OCI-LY3 (cell line): ENCODE measurements at regions not wholly inside any gene's neighbourhood (a gene's known extent, or its start where the extent isn't known, plus 50 kb on each side); places are given as distances from the start of the nearest gene placed in this dataset.

Experiments used
- H2AFZ ChIP-seq: fragments of 200-600, 300-600 bp; shearing (Covaris generic); 2 replicates; pipeline ENCODE4 v1.6.0; 2014; ENCODE audit warnings: antibody characterized with exemption, low read depth, low read length
- H3K27ac ChIP-seq: fragments of 200-600, 300-600 bp; sonication (generic); 2 replicates; pipeline ENCODE4 v1.5.1; 2014; ENCODE audit warnings: mild to moderate bottlenecking, low read length, moderate library complexity, mixed read lengths
- H3K27me3 ChIP-seq: fragments of 200-600, 300-600 bp; sonication (generic); 2 replicates; pipeline ENCODE4 v1.6.1; 2014; ENCODE audit warnings: low read depth, low read length, mixed read lengths
- H3K36me3 ChIP-seq: fragments of 200-600, 300-600 bp; sonication (generic); replicated peaks from 2 replicates; pipeline ENCODE3; 2014; ENCODE audit warnings: low read depth, low read length, mixed read lengths
- H3K4me1 ChIP-seq: fragments of 300-600, 200-600 bp; sonication (generic); 2 replicates; pipeline ENCODE4 v1.6.1; 2014; ENCODE audit warnings: low read length, mixed read lengths
- H3K4me2 ChIP-seq: fragments of 200-600, 300-600 bp; sonication (generic); 2 replicates; pipeline ENCODE4 v1.6.1; 2014; ENCODE audit warnings: low read length, mixed read lengths
- H3K4me3 ChIP-seq: fragments of 300-600, 200-600 bp; sonication (generic); 2 replicates; pipeline ENCODE4 v1.5.1; 2014; ENCODE audit warnings: antibody characterized with exemption, mild to moderate bottlenecking, low read length, moderate library complexity
- H3K79me2 ChIP-seq: fragments of 300-600, 200-600 bp; shearing (Covaris generic); 2 replicates; pipeline ENCODE4 v1.6.1; 2014; ENCODE audit warnings: mild to moderate bottlenecking, low read length, mixed read lengths
- H3K9ac ChIP-seq: fragments of 300-600, 200-600 bp; shearing (Covaris generic); 2 replicates; pipeline ENCODE4 v1.6.0; 2014; ENCODE audit warnings: mild to moderate bottlenecking, low read length, moderate library complexity
- H3K9me3 ChIP-seq: fragments of 200-600, 300-600 bp; shearing (Covaris generic); 2 replicates; pipeline ENCODE4 v1.6.1; 2014; ENCODE audit warnings: low read length, mixed read lengths; ENCODE audit not compliant: insufficient read depth
- H4K20me1 ChIP-seq: fragments of 200-600, 300-600 bp; sonication (generic); 2 replicates; pipeline ENCODE4 v1.6.1; 2016; ENCODE audit warnings: low read length, mixed read lengths; ENCODE audit not compliant: insufficient read depth
- CTCF ChIP-seq: fragments of 200-600, 300-600 bp; sonication (generic); IDR thresholded peaks from 2 replicates; pipeline ENCODE4 v1.5.1; 2014; ENCODE audit warnings: antibody characterized with exemption, low read length, low read depth
- EZH2phosphoT487 ChIP-seq: fragments of 200-600 bp; shearing (Covaris generic); IDR thresholded peaks from 2 replicates; pipeline ENCODE4 v1.6.1; 2018; ENCODE audit warnings: antibody characterized with exemption, mixed run types, low read depth

- Histone ChIP-seq H2AFZ (no peak overlapping the region), H3K4me2 (no peak overlapping the region), H3K9me3 (no peaks in the 10 kb centered on the region), H3K79me2 (no peaks in the 10 kb centered on the region), H3K27ac (no peak overlapping the region), H4K20me1 (no peaks in the 10 kb centered on the region), H3K4me3 (no peak overlapping the region), H3K9ac (no peak overlapping the region), H3K27me3 (no peaks in the 10 kb centered on the region), H3K36me3 (no peaks in the 10 kb centered on the region), H3K4me1 (no peaks in the 10 kb centered on the region)
- no peak for TF ChIP-seq CTCF
- no peak for TF ChIP-seq EZH2phosphoT487
Observed at GRCh38 chr22:47690586-47690985, 928.1 kb downstream of the TBC1D22A start.

- no peak overlapping the region for H3K27ac ChIP-seq
- H3K4me2 ChIP-seq, result no peak overlapping the region
- no peaks in the 10 kb centered on the region for H3K27me3 ChIP-seq
- no peaks in the 10 kb centered on the region for H3K4me1 ChIP-seq
- TF ChIP-seq EZH2phosphoT487 (no peak), CTCF (no peak)
- no peak overlapping the region for H2AFZ ChIP-seq
- H4K20me1 ChIP-seq, result no peaks in the 10 kb centered on the region
- no peak overlapping the region for H3K4me3 ChIP-seq
- H3K9ac ChIP-seq, result no peak overlapping the region
- no peaks in the 10 kb centered on the region for H3K9me3 ChIP-seq
- H3K79me2 ChIP-seq, result no peaks in the 10 kb centered on the region
- no peaks in the 10 kb centered on the region for H3K36me3 ChIP-seq
Observed at GRCh38 chr22:47690166-47690565, 927.7 kb downstream of the TBC1D22A start.

GRCh38 chr22:47687776-47688175 is 925.3 kb downstream of the TBC1D22A start:
- Histone ChIP-seq H3K27ac (no peak overlapping the region), H3K9me3 (no peaks in the 10 kb centered on the region), H3K4me3 (no peak overlapping the region), H3K36me3 (no peaks in the 10 kb centered on the region), H4K20me1 (no peaks in the 10 kb centered on the region), H3K9ac (no peak overlapping the region), H3K4me2 (no peak overlapping the region), H3K79me2 (no peaks in the 10 kb centered on the region), H3K4me1 (no peaks in the 10 kb centered on the region), H2AFZ (no peak overlapping the region), H3K27me3 (peaks cover 3% of the 10 kb centered on the region; the same call in 1 of the 2 replicates)
- TF ChIP-seq EZH2phosphoT487, result no peak
- no peak for TF ChIP-seq CTCF

GRCh38 chr22:47687346-47687655 is 924.9 kb downstream of the TBC1D22A start:
- H3K4me1 ChIP-seq, result no peaks in the 10 kb centered on the region
- no peak overlapping the region for H3K9ac ChIP-seq
- no peaks in the 10 kb centered on the region for H3K9me3 ChIP-seq
- H2AFZ ChIP-seq, result no peak overlapping the region
- H3K27ac ChIP-seq, result no peak overlapping the region
- H3K4me3 ChIP-seq, result no peak overlapping the region
- H4K20me1 ChIP-seq, result no peaks in the 10 kb centered on the region
- H3K4me2 ChIP-seq, result no peak overlapping the region
- no peak for TF ChIP-seq CTCF
- no peak for TF ChIP-seq EZH2phosphoT487
- no peaks in the 10 kb centered on the region for H3K36me3 ChIP-seq
- peaks cover 3% of the 10 kb centered on the region; the same call in 1 of the 2 replicates for H3K27me3 ChIP-seq
- no peaks in the 10 kb centered on the region for H3K79me2 ChIP-seq
